ENCODE measurements at regions not wholly inside any gene's neighbourhood (a gene's known extent, or its start where the extent isn't known, plus 50 kb on each side); places are given as distances from the start of the nearest gene placed in this dataset.

DNA sequence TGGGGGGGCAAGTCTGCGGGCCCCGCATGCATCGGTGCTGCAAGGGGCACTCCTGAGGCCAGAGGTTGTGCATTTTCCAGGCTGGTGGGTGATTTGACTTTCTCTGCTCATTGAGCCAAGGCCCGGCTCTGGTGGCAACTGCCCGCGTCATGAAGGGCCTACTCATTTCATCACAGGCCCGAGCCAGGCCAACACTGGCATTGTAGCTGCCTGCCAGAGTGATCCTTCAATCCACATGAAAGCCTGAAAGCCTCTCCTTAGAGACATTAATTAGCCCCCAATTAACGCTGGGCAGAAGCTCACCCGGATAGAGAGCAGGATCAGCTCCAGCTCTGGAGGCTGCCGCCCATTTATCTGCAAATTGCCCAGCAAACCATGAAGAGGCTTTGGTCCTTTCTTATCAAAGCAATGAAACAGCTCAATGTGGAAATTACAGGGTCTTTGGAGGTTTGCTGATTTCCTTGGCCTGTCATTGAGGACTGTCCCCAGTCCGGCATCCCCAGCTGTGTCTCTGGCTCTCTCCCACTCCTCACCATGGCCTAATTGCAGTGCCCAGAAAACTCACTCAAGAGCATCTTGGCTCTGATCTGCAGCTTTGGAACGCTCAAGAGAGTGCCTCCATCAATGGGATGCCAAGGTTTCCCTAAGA, 50.4 kb upstream of the STUM start:
- no peak for TF ChIP-seq GATA2 (IDR thresholded peaks at IDR 0.05; ENCODE audit: low read depth, low read length)
- TF ChIP-seq GATA3 (IDR thresholded peaks at IDR 0.05; ENCODE audit: low read depth, low read length) = no peak

DNA sequence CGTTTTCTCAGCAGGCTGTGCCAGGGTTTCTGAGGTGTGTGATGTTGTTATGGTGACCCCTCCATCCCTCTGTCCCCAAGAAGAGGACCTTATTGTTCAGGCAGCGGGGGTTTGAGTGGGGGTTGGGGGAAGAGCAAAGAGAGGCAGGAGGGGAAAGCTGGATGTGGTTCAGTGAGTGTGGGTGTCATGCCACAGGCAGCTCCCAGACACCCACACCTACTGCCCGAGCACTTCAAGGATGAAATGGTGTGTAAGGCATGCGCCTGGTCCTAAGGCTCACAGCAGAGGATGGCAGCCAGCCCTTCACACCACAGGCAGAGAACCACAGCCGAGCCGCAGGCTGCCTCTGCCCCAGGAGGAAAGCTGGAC, 49.9 kb upstream of the STUM start:
- TF ChIP-seq GATA3 (IDR thresholded peaks at IDR 0.05; ENCODE audit: low read depth, low read length) (no peak), GATA2 (IDR thresholded peaks at IDR 0.05; ENCODE audit: low read depth, low read length) (no peak)
